ENCODE measurements at regions not wholly inside any gene's neighbourhood (a gene's known extent, or its start where the extent isn't known, plus 50 kb on each side); places are given as distances from the start of the nearest gene placed in this dataset.

DNA sequence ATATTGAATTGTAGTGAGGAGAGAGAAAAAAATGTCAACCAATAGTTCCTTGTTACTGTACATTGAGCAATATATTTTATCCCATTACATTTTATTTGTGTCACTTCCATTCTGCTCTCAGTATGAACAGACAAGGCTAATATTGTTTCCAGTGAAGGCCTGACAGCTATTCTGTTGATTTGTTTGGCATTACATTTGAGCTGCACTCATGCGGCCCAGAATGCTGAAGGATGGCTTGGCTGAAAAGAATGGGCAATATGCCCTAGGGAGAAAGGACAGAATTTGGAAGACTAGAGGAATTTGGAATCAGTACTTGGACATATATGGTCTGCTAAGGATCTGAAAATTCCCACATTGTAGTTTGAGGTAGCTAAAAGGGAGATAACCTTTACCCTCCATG, 1294.4 kb downstream of the CDH8 start:
- TF ChIP-seq, protein P1, sequence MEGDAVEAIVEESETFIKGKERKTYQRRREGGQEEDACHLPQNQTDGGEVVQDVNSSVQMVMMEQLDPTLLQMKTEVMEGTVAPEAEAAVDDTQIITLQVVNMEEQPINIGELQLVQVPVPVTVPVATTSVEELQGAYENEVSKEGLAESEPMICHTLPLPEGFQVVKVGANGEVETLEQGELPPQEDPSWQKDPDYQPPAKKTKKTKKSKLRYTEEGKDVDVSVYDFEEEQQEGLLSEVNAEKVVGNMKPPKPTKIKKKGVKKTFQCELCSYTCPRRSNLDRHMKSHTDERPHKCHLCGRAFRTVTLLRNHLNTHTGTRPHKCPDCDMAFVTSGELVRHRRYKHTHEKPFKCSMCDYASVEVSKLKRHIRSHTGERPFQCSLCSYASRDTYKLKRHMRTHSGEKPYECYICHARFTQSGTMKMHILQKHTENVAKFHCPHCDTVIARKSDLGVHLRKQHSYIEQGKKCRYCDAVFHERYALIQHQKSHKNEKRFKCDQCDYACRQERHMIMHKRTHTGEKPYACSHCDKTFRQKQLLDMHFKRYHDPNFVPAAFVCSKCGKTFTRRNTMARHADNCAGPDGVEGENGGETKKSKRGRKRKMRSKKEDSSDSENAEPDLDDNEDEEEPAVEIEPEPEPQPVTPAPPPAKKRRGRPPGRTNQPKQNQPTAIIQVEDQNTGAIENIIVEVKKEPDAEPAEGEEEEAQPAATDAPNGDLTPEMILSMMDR (IDR thresholded peaks at IDR 0.05), result no peak
- TF ChIP-seq ZBTB33 (IDR thresholded peaks at IDR 0.05; ENCODE audit: borderline replicate concordance, low read depth) (no peak), FOXJ3 (CRISPR knock-in tag; IDR thresholded peaks at IDR 0.05) (no peak), RAD21 (IDR thresholded peaks at IDR 0.05; ENCODE audit: low read length) (no peak), EZH2phosphoT487 (IDR thresholded peaks at IDR 0.05; ENCODE audit: borderline replicate concordance, low read depth) (no peak), MEF2A (IDR thresholded peaks at IDR 0.05; ENCODE audit: borderline replicate concordance, low read depth) (no peak), GATA2 (CRISPR knock-in tag; IDR thresholded peaks at IDR 0.05) (no peak), RCOR1 (IDR thresholded peaks at IDR 0.05; ENCODE audit: low read length) (no peak)
- TF ChIP-seq, protein P2, sequence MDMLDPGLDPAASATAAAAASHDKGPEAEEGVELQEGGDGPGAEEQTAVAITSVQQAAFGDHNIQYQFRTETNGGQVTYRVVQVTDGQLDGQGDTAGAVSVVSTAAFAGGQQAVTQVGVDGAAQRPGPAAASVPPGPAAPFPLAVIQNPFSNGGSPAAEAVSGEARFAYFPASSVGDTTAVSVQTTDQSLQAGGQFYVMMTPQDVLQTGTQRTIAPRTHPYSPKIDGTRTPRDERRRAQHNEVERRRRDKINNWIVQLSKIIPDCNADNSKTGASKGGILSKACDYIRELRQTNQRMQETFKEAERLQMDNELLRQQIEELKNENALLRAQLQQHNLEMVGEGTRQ (IDR thresholded peaks at IDR 0.05; ENCODE audit: borderline replicate concordance, low read depth, low read length), result no peak
- TF ChIP-seq, protein P3, sequence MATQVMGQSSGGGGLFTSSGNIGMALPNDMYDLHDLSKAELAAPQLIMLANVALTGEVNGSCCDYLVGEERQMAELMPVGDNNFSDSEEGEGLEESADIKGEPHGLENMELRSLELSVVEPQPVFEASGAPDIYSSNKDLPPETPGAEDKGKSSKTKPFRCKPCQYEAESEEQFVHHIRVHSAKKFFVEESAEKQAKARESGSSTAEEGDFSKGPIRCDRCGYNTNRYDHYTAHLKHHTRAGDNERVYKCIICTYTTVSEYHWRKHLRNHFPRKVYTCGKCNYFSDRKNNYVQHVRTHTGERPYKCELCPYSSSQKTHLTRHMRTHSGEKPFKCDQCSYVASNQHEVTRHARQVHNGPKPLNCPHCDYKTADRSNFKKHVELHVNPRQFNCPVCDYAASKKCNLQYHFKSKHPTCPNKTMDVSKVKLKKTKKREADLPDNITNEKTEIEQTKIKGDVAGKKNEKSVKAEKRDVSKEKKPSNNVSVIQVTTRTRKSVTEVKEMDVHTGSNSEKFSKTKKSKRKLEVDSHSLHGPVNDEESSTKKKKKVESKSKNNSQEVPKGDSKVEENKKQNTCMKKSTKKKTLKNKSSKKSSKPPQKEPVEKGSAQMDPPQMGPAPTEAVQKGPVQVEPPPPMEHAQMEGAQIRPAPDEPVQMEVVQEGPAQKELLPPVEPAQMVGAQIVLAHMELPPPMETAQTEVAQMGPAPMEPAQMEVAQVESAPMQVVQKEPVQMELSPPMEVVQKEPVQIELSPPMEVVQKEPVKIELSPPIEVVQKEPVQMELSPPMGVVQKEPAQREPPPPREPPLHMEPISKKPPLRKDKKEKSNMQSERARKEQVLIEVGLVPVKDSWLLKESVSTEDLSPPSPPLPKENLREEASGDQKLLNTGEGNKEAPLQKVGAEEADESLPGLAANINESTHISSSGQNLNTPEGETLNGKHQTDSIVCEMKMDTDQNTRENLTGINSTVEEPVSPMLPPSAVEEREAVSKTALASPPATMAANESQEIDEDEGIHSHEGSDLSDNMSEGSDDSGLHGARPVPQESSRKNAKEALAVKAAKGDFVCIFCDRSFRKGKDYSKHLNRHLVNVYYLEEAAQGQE (IDR thresholded peaks at IDR 0.05; ENCODE audit: low read depth, low read length), result no peak
- TF ChIP-seq, protein P4, sequence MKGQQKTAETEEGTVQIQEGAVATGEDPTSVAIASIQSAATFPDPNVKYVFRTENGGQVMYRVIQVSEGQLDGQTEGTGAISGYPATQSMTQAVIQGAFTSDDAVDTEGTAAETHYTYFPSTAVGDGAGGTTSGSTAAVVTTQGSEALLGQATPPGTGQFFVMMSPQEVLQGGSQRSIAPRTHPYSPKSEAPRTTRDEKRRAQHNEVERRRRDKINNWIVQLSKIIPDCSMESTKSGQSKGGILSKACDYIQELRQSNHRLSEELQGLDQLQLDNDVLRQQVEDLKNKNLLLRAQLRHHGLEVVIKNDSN (IDR thresholded peaks at IDR 0.05; ENCODE audit: borderline replicate concordance, low read depth), result no peak

Data from SK-N-SH (cell line).